Ascending aorta (tissue), 2 donors: ENCODE measurements at regions not wholly inside any gene's neighbourhood (a gene's known extent, or its start where the extent isn't known, plus 50 kb on each side); places are given as distances from the start of the nearest gene placed in this dataset.

Experiments used
- DNase-seq, 2 donors: peaks; one replicate each; pipeline ENCODE4 v3.0.0-alpha.2; 2019; ENCODE audit warnings: low spot score in 2 of 2
- H3K27ac ChIP-seq, 2 donors: fragments of 200-600 bp; sonication (generic); one replicate each; pipeline ENCODE4 v1.5.1; 2016 to 2017; ENCODE audit warnings: mild to moderate bottlenecking in 1 of 2
- H3K27me3 ChIP-seq: fragments of 200-600 bp; sonication (generic); one replicate; pipeline ENCODE4 v1.5.1; 2017
- H3K36me3 ChIP-seq, 2 donors: fragments of 200-600 bp; sonication (generic); one replicate each; pipeline ENCODE4 v1.5.1; 2016
- H3K4me1 ChIP-seq, 2 donors: fragments of 200-600 bp; sonication (generic); one replicate each; pipeline ENCODE4 v1.5.1; 2016 to 2017; ENCODE audit warnings: mild to moderate bottlenecking in 1 of 2
- H3K4me3 ChIP-seq, 2 donors: fragments of 200-600 bp; sonication (generic); one replicate each; pipeline ENCODE4 v1.5.1; 2016 to 2017; ENCODE audit warnings: mild to moderate bottlenecking in 1 of 2
- H3K9me3 ChIP-seq, 2 donors: fragments of 200-600 bp; sonication (generic); one replicate each; pipeline ENCODE4 v1.5.1; 2016
- intact Hi-C: fragments of 100-400 bp; cut with DNase I; formaldehyde crosslinking; loops from one replicate; pipeline ENCODE4 v1.15.1; 2023
- TF ChIP-seq, protein P1 (sequence below), 3 experiments: fragments of 200-600 bp in 2 of 3; fragments of 450-650 bp in 1 of 3; sonication (generic) in 2 of 3; IDR thresholded peaks; one replicate each; pipeline ENCODE4 v1.5.1; 2016 to 2019; ENCODE audit warnings: antibody characterized with exemption in 3 of 3, mild to moderate bottlenecking in 1 of 3, moderate library complexity in 1 of 3

DNA sequence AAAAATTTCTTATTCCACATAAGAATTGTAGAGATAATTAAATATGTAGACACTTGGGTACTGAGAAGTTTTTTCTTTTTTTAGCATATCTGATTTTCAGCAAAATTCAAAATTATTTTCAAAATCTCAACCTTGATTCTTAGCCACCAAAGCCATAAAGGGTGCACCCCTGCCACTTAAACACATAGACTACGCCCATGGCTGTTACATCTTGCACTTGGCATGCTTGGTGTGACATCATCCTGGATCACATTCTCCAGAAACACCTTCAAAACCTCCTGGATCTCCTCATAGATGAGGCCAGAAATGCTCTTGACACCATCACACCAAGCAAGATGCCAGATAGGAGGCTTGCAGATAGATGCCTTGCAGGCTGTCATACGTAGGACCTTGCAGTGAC lies 89.1 kb upstream of the KLF14 start:
- no peaks in the 10 kb centered on the region for H3K36me3 ChIP-seq
- no peak for DNase-seq
- peaks cover 24 to 30% of the 10 kb centered on the region in 2 donors for H3K9me3 ChIP-seq
- no peaks in the 10 kb centered on the region for H3K4me1 ChIP-seq
- TF ChIP-seq, protein P1, sequence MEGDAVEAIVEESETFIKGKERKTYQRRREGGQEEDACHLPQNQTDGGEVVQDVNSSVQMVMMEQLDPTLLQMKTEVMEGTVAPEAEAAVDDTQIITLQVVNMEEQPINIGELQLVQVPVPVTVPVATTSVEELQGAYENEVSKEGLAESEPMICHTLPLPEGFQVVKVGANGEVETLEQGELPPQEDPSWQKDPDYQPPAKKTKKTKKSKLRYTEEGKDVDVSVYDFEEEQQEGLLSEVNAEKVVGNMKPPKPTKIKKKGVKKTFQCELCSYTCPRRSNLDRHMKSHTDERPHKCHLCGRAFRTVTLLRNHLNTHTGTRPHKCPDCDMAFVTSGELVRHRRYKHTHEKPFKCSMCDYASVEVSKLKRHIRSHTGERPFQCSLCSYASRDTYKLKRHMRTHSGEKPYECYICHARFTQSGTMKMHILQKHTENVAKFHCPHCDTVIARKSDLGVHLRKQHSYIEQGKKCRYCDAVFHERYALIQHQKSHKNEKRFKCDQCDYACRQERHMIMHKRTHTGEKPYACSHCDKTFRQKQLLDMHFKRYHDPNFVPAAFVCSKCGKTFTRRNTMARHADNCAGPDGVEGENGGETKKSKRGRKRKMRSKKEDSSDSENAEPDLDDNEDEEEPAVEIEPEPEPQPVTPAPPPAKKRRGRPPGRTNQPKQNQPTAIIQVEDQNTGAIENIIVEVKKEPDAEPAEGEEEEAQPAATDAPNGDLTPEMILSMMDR (IDR thresholded peaks at IDR 0.05): no peak
- H3K27ac ChIP-seq: no peak overlapping the region
- intact Hi-C loops: no loop called here
- no peaks in the 10 kb centered on the region for H3K27me3 ChIP-seq
- no peak overlapping the region for H3K4me3 ChIP-seq

DNA sequence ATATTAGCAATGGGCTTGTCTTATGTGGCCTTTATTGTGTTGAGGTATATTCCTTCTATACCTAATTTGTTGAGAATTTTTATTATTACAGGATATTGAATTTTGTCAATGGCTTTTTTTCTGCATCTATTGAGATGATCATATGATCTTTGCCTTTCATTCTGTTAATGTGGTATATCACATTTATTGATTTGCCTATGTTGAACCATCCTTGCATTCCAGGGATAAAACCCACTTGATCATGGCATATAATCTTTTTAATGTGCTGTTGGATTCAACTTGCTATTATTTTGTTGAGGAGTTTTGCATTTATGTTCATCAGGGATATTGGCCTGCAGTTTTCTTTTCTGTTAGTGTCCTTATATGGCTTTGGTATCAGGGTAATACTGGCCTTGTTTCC lies 91.8 kb upstream of the KLF14 start:
- Histone ChIP-seq H3K4me3 (no peak overlapping the region), H3K27me3 (no peaks in the 10 kb centered on the region), H3K27ac (no peak overlapping the region), H3K4me1 (no peaks in the 10 kb centered on the region), H3K36me3 (no peaks in the 10 kb centered on the region), H3K9me3 (peaks cover 24 to 32% of the 10 kb centered on the region in 2 donors)
- no peak for DNase-seq
- TF ChIP-seq, protein P1 (IDR thresholded peaks at IDR 0.05): no peak
- intact Hi-C loops: no loop called here

DNA sequence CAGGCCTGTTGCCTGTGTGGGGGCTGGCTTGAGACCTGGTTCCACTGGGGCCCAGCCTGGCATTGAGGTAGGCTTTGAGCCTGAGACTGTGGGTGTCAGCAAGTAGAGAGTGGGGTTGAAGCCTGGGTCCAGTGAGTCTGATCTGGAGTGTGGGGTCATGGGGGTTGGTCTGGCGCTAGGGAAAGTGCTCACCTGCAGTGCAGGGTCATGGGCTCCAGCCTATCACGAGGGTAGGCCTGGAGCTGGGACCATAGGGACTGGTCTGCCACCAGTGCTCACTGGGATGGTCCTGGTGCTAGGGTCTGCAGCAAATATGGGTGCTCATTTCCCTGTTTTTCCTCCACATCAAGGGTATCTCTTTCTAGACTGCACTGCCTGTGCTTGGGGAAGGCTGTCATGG lies 95.4 kb upstream of the KLF14 start:
- Histone ChIP-seq H3K4me3 (no peak overlapping the region), H3K27me3 (no peaks in the 10 kb centered on the region), H3K9me3 (peaks cover 24 to 32% of the 10 kb centered on the region in 2 donors), H3K27ac (no peak overlapping the region), H3K4me1 (peaks cover 0 to 3% of the 10 kb centered on the region in 2 donors), H3K36me3 (no peaks in the 10 kb centered on the region)
- no peak for DNase-seq
- TF ChIP-seq, protein P1 (IDR thresholded peaks at IDR 0.05): no peak
- intact Hi-C loops: no loop called here

DNA sequence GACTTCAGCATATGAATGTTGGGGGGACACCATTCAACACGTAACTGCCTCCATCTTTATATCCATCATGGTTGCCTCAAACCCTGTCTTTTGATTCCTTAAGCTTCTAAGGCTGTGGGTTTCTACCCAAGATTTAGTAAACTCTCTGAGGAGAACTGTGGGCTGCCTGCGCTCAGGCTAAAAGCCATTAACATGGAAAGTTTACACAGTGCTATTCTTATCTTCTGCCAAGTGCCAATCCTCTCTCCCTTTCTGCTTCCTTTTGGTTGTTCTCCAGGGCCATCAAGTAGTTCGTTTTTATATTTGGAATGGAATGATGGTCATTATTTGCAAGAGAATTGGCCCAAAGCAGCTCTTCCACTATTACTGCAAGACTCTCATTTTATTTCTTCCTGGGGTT lies 97.3 kb upstream of the KLF14 start:
- Histone ChIP-seq H3K4me3 (no peak overlapping the region), H3K27ac (no peak overlapping the region), H3K36me3 (no peaks in the 10 kb centered on the region), H3K4me1 (peaks cover 0 to 3% of the 10 kb centered on the region in 2 donors), H3K9me3 (peaks cover 12 to 19% of the 10 kb centered on the region in 2 donors), H3K27me3 (no peaks in the 10 kb centered on the region)
- intact Hi-C loops: loop anchor here (5.0 kb wide), 1 partner anchor 589 kb away; no protein-coding TSS in a partner anchor
- TF ChIP-seq, protein P1 (IDR thresholded peaks at IDR 0.05): no peak
- no peak for DNase-seq

DNA sequence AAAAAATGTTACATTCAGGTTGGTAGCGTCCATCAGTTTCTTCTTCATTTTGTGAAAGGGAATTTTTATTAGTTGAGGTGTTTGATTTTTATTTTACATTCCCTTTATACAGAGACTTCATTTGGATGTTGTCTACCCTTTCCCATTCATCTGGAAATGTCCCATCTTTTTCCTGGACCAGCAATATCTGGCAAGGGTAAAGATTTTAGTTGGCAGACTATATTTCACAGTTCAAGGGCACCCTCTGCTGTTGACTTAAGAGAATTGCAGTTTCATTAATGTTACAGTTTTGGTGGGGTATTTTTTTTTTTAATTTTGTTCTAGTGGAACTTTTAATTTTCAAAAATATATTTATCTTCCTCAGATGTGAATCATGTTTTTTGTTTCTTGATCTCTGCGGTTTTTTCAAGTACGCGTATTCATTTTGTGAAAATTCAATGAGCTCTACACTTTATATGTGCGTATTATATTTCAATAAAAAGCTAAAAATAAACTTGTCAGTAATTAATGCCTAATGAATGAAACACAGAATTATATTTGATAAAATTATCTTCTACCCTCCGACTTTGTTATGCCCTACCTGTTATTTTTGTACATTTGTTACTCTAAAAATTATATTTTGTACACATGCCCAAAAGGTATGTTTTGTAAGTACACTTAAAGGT lies 97.9 kb upstream of the KLF14 start:
- Histone ChIP-seq H3K27ac (no peak overlapping the region), H3K36me3 (no peaks in the 10 kb centered on the region), H3K4me3 (no peak overlapping the region), H3K27me3 (no peaks in the 10 kb centered on the region), H3K4me1 (peaks cover 0 to 3% of the 10 kb centered on the region in 2 donors), H3K9me3 (peaks cover 8 to 13% of the 10 kb centered on the region in 2 donors)
- TF ChIP-seq, protein P1 (IDR thresholded peaks at IDR 0.05): peak; percentile 41 to 78 (median 71)
- intact Hi-C loops: loop anchor here (2.0 to 5.0 kb wide), 2 partner anchors 590 to 759 kb away; no protein-coding TSS in a partner anchor
- no peak for DNase-seq
